GM23338 (cell line): ENCODE measurements at regions not wholly inside any gene's neighbourhood (a gene's known extent, or its start where the extent isn't known, plus 50 kb on each side); places are given as distances from the start of the nearest gene placed in this dataset.

Experiments
- ATAC-seq: fragments of 200-7000 bp; cut with Tn5 transposase; 3 replicates; pipeline ENCODE4 v1.9.1; 2020
- DNase-seq: peaks from one replicate; pipeline ENCODE4 v3.0.0-alpha.2; 2015; ENCODE audit warnings: low spot score
- H2AFZ ChIP-seq: fragments of 200-600 bp; sonication (generic); 2 replicates; pipeline ENCODE4 v1.8.0; 2016; ENCODE audit warnings: antibody characterized with exemption, mild to moderate bottlenecking, moderate library complexity
- H3F3A ChIP-seq: fragments of 200-600 bp; sonication (generic); replicated peaks from 2 replicates; pipeline ENCODE4 v1.8.0; 2017; ENCODE audit warnings: antibody characterized with exemption, mixed run types, low read depth
- H3K27ac ChIP-seq: fragments of 200-600 bp; sonication (generic); 2 replicates; pipeline ENCODE4 v1.6.1; 2016; ENCODE audit warnings: low read depth
- H3K27me3 ChIP-seq: fragments of 200-600 bp; sonication (generic); 2 replicates; pipeline ENCODE4 v1.8.0; 2016; ENCODE audit warnings: mild to moderate bottlenecking, mixed run types, moderate library complexity; ENCODE audit not compliant: insufficient read depth
- H3K36me3 ChIP-seq: fragments of 200-600 bp; sonication (generic); 2 replicates; pipeline ENCODE4 v1.8.0; 2016; ENCODE audit warnings: mild to moderate bottlenecking; ENCODE audit not compliant: insufficient read depth
- H3K4me1 ChIP-seq: fragments of 200-600 bp; sonication (generic); 2 replicates; pipeline ENCODE4 v1.8.0; 2016; ENCODE audit warnings: mild to moderate bottlenecking, moderate library complexity; ENCODE audit not compliant: insufficient read depth
- H3K4me2 ChIP-seq: fragments of 200-600 bp; sonication (generic); 2 replicates; pipeline ENCODE4 v1.7.1; 2017; ENCODE audit warnings: mixed run types
- H3K4me3 ChIP-seq: fragments of 200-600 bp; sonication (generic); 2 replicates; pipeline ENCODE4 v1.6.1; 2016; ENCODE audit warnings: mixed run types
- H3K79me2 ChIP-seq: fragments of 200-600 bp; sonication (generic); replicated peaks from 2 replicates; pipeline ENCODE4 v1.8.0; 2017; ENCODE audit warnings: mild to moderate bottlenecking; ENCODE audit not compliant: insufficient read depth
- H3K9me2 ChIP-seq: fragments of 200-600 bp; sonication (generic); 2 replicates; pipeline ENCODE4 v1.8.0; 2017; ENCODE audit not compliant: insufficient read depth
- H4K20me1 ChIP-seq: fragments of 200-600 bp; sonication (generic); replicated peaks from 2 replicates; pipeline ENCODE4 v1.8.0; 2017; ENCODE audit warnings: mild to moderate bottlenecking; ENCODE audit not compliant: insufficient read depth
- H3K27ac Mint-ChIP-seq: 2 replicates; pipeline ENCODE4 v1.8.0; 2020; ENCODE audit warnings: inconsistent platforms, mild to moderate bottlenecking, moderate library complexity, mixed read lengths
- H3K27me3 Mint-ChIP-seq: 3 replicates; pipeline ENCODE4 v1.8.0; 2022; ENCODE audit warnings: low read depth, mild to moderate bottlenecking, moderate library complexity, mixed read lengths, inconsistent platforms; ENCODE audit not compliant: insufficient read depth, poor library complexity
- H3K36me3 Mint-ChIP-seq: 3 replicates; pipeline ENCODE4 v1.8.0; 2021; ENCODE audit warnings: low read depth, mild to moderate bottlenecking, inconsistent platforms, moderate library complexity, mixed read lengths
- H3K4me1 Mint-ChIP-seq: 3 replicates; pipeline ENCODE4 v1.8.0; 2020; ENCODE audit warnings: mild to moderate bottlenecking, inconsistent platforms, mixed read lengths
- H3K4me3 Mint-ChIP-seq: 3 replicates; pipeline ENCODE4 v1.8.0; 2021; ENCODE audit warnings: moderate library complexity, mild to moderate bottlenecking, inconsistent platforms, mixed read lengths
- H3K9me3 Mint-ChIP-seq: 3 replicates; pipeline ENCODE4 v1.8.0; 2020; ENCODE audit warnings: moderate library complexity, mild to moderate bottlenecking, inconsistent platforms, mixed read lengths
- CREB1 ChIP-seq: fragments of 250-450 bp; sonication (Bioruptor Pico); IDR thresholded peaks from 2 replicates; pipeline ENCODE4 v1.5.0; 2020; ENCODE audit warnings: low read depth, mild to moderate bottlenecking, moderate library complexity
- EZH2 ChIP-seq: fragments of 200-600 bp; sonication (generic); IDR thresholded peaks from one replicate; pipeline ENCODE4 v1.8.0; 2017; ENCODE audit warnings: antibody characterized with exemption, mild to moderate bottlenecking, low read depth; ENCODE audit not compliant: unreplicated experiment
- EZH2phosphoT487 ChIP-seq: fragments of 200-600 bp; sonication (generic); IDR thresholded peaks from one replicate; pipeline ENCODE4 v1.8.1; 2018; ENCODE audit warnings: antibody characterized with exemption; ENCODE audit not compliant: unreplicated experiment
- JUNB ChIP-seq: IDR thresholded peaks from one replicate; pipeline ENCODE4 v1.6.1; 2016; ENCODE audit warnings: antibody characterized with exemption; ENCODE audit not compliant: unreplicated experiment
- NANOG ChIP-seq: IDR thresholded peaks from 2 replicates; pipeline ENCODE4 v1.6.1; 2016; ENCODE audit warnings: antibody characterized with exemption, borderline replicate concordance
- POLR2AphosphoS5 ChIP-seq: IDR thresholded peaks from 2 replicates; pipeline ENCODE4 v1.6.1; 2016; ENCODE audit warnings: antibody characterized with exemption, low read depth
- STAT1 ChIP-seq: IDR thresholded peaks from one replicate; pipeline ENCODE4 v1.6.1; 2016; ENCODE audit warnings: antibody characterized with exemption; ENCODE audit not compliant: unreplicated experiment
- ZNF114 ChIP-seq: fragments of 250-450 bp; sonication (Bioruptor Pico); IDR thresholded peaks from 2 replicates; pipeline ENCODE4 v1.5.0; 2020; ENCODE audit warnings: mild to moderate bottlenecking, moderate library complexity
- ZNF331 ChIP-seq: fragments of 250-450 bp; sonication (Bioruptor Pico); IDR thresholded peaks from 2 replicates; pipeline ENCODE4 v1.5.0; 2020; ENCODE audit warnings: low read depth, mild to moderate bottlenecking, moderate library complexity
- TF ChIP-seq, protein P1 (sequence below): IDR thresholded peaks from 2 replicates; pipeline ENCODE4 v1.6.1; 2016; ENCODE audit warnings: antibody characterized with exemption
- TF ChIP-seq, protein P2 (sequence below): fragments of 250-450 bp; sonication (Bioruptor Pico); IDR thresholded peaks from 2 replicates; pipeline ENCODE4 v1.5.0; 2020; ENCODE audit warnings: mild to moderate bottlenecking, moderate library complexity
- TF ChIP-seq, protein P3 (sequence below), 2 experiments: fragments of 200-600 bp in 1 of 2; sonication (generic) in 1 of 2; conservative IDR thresholded peaks; 2 replicates each; pipeline versions ENCODE4 v1.5.1 to v1.6.1; 2016 to 2017; ENCODE audit warnings: antibody characterized with exemption in 2 of 2, low read depth in 2 of 2, mild to moderate bottlenecking in 2 of 2, moderate library complexity in 1 of 2

DNA sequence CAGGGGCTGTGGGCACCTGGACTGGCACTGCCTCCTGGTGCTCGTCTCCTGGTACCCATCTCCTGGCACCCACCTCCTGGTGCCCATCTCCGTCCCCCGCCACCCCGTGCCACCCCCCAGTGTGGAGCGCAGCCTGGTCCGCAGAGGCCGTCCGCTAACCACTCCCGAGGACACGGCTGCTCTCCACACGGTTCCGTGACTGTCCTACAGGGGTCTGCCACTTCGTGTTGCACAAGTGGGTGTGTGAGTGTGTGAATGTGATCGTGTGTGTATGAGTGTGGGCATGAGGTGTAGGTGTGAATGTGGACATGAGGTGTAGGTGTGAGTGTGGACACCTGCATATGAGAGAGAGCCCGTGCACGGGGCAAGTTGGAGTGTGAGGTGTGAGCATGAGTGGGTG, 119.4 kb upstream of the HS6ST1 start (continued):
- no peak for TF ChIP-seq CREB1
- TF ChIP-seq ZNF331 (CRISPR knock-in tag), result no peak
- no peak for TF ChIP-seq ZNF114 (CRISPR knock-in tag)
- TF ChIP-seq, protein P1, sequence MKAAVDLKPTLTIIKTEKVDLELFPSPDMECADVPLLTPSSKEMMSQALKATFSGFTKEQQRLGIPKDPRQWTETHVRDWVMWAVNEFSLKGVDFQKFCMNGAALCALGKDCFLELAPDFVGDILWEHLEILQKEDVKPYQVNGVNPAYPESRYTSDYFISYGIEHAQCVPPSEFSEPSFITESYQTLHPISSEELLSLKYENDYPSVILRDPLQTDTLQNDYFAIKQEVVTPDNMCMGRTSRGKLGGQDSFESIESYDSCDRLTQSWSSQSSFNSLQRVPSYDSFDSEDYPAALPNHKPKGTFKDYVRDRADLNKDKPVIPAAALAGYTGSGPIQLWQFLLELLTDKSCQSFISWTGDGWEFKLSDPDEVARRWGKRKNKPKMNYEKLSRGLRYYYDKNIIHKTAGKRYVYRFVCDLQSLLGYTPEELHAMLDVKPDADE, result no peak
- no peak for TF ChIP-seq POLR2AphosphoS5
- TF ChIP-seq, protein P2, sequence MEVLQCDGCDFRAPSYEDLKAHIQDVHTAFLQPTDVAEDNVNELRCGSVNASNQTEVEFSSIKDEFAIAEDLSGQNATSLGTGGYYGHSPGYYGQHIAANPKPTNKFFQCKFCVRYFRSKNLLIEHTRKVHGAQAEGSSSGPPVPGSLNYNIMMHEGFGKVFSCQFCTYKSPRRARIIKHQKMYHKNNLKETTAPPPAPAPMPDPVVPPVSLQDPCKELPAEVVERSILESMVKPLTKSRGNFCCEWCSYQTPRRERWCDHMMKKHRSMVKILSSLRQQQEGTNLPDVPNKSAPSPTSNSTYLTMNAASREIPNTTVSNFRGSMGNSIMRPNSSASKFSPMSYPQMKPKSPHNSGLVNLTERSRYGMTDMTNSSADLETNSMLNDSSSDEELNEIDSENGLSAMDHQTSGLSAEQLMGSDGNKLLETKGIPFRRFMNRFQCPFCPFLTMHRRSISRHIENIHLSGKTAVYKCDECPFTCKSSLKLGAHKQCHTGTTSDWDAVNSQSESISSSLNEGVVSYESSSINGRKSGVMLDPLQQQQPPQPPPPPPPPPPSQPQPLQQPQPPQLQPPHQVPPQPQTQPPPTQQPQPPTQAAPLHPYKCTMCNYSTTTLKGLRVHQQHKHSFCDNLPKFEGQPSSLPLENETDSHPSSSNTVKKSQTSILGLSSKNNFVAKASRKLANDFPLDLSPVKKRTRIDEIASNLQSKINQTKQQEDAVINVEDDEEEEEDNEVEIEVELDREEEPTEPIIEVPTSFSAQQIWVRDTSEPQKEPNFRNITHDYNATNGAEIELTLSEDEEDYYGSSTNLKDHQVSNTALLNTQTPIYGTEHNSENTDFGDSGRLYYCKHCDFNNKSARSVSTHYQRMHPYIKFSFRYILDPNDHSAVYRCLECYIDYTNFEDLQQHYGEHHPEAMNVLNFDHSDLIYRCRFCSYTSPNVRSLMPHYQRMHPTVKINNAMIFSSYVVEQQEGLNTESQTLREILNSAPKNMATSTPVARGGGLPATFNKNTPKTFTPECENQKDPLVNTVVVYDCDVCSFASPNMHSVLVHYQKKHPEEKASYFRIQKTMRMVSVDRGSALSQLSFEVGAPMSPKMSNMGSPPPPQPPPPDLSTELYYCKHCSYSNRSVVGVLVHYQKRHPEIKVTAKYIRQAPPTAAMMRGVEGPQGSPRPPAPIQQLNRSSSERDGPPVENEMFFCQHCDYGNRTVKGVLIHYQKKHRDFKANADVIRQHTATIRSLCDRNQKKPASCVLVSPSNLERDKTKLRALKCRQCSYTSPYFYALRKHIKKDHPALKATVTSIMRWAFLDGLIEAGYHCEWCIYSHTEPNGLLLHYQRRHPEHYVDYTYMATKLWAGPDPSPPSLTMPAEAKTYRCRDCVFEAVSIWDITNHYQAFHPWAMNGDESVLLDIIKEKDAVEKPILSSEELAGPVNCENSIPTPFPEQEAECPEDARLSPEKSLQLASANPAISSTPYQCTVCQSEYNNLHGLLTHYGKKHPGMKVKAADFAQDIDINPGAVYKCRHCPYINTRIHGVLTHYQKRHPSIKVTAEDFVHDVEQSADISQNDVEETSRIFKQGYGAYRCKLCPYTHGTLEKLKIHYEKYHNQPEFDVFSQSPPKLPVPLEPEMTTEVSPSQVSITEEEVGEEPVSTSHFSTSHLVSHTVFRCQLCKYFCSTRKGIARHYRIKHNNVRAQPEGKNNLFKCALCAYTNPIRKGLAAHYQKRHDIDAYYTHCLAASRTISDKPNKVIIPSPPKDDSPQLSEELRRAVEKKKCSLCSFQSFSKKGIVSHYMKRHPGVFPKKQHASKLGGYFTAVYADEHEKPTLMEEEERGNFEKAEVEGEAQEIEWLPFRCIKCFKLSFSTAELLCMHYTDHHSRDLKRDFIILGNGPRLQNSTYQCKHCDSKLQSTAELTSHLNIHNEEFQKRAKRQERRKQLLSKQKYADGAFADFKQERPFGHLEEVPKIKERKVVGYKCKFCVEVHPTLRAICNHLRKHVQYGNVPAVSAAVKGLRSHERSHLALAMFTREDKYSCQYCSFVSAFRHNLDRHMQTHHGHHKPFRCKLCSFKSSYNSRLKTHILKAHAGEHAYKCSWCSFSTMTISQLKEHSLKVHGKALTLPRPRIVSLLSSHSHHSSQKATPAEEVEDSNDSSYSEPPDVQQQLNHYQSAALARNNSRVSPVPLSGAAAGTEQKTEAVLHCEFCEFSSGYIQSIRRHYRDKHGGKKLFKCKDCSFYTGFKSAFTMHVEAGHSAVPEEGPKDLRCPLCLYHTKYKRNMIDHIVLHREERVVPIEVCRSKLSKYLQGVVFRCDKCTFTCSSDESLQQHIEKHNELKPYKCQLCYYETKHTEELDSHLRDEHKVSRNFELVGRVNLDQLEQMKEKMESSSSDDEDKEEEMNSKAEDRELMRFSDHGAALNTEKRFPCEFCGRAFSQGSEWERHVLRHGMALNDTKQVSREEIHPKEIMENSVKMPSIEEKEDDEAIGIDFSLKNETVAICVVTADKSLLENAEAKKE (CRISPR knock-in tag), result no peak

- Histone ChIP-seq H3K27ac (no peak overlapping the region), H3K79me2 (no peaks in the 10 kb centered on the region), H3K4me1 (peaks cover 19% of the 10 kb centered on the region), H4K20me1 (no peaks in the 10 kb centered on the region), H2AFZ (no peak overlapping the region), H3K9me2 (no peaks in the 10 kb centered on the region), H3K27me3 (no peaks in the 10 kb centered on the region), H3K36me3 (no peaks in the 10 kb centered on the region), H3K4me2 (no peak overlapping the region), H3K4me3 (no peak overlapping the region), H3F3A (no peaks in the 10 kb centered on the region)
- H3K4me3 Mint-ChIP-seq, result no peak overlapping the region
- no peak overlapping the region for H3K27ac Mint-ChIP-seq
- ATAC-seq, result no peak
- peaks cover 18% of the 10 kb centered on the region for H3K4me1 Mint-ChIP-seq
- H3K9me3 Mint-ChIP-seq, result no peaks in the 10 kb centered on the region
- no peaks in the 10 kb centered on the region for H3K36me3 Mint-ChIP-seq
- no peak for DNase-seq
- peaks cover 17% of the 10 kb centered on the region for H3K27me3 Mint-ChIP-seq
- TF ChIP-seq STAT1 (no peak), ZNF114 (CRISPR knock-in tag) (no peak), POLR2AphosphoS5 (no peak), ZNF331 (CRISPR knock-in tag) (no peak), EZH2 (no peak), NANOG (no peak), JUNB (no peak), CREB1 (no peak), EZH2phosphoT487 (no peak)
- TF ChIP-seq, protein P3, sequence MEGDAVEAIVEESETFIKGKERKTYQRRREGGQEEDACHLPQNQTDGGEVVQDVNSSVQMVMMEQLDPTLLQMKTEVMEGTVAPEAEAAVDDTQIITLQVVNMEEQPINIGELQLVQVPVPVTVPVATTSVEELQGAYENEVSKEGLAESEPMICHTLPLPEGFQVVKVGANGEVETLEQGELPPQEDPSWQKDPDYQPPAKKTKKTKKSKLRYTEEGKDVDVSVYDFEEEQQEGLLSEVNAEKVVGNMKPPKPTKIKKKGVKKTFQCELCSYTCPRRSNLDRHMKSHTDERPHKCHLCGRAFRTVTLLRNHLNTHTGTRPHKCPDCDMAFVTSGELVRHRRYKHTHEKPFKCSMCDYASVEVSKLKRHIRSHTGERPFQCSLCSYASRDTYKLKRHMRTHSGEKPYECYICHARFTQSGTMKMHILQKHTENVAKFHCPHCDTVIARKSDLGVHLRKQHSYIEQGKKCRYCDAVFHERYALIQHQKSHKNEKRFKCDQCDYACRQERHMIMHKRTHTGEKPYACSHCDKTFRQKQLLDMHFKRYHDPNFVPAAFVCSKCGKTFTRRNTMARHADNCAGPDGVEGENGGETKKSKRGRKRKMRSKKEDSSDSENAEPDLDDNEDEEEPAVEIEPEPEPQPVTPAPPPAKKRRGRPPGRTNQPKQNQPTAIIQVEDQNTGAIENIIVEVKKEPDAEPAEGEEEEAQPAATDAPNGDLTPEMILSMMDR (conservative IDR thresholded peaks at IDR 0.05; ENCODE audit: low read depth in 2 of 2), result no peak
- TF ChIP-seq, protein P1, result no peak
These were observed 119.9 kb upstream of the HS6ST1 start for GRCh38 chr2:128438586-128438985.
